CD4-positive, alpha-beta T cell treated with Interleukin-10 for 1 hour (primary cell): ENCODE measurements at regions not wholly inside any gene's neighbourhood (a gene's known extent, or its start where the extent isn't known, plus 50 kb on each side); places are given as distances from the start of the nearest gene placed in this dataset.
"Not testable (repeated sequence)": the region's sequence is repeated elsewhere in the genome, so short reads cannot be mapped to it uniquely, and the experiment has no call there.

Experiments used
- DNase-seq: peaks from one replicate; pipeline ENCODE4 v3.0.0-alpha.2; 2020

DNA sequence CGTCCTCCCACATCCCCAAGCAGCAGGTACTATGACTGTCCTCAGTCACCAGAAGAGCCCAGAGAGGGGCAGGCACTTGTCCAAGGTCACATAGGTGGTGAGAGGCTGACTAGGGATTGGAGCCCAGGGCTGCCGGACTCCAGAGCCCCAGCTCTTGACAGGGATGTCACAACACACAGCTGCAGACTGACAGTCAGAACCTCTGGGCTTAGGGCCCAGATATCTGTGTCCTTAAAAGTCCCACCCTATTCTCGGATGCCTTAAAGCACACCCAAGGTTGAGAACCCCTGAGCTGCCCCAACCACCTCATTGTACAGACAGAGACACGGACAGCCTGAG is 622.9 kb downstream of the MATN1 start:
- no peak for DNase-seq

DNA sequence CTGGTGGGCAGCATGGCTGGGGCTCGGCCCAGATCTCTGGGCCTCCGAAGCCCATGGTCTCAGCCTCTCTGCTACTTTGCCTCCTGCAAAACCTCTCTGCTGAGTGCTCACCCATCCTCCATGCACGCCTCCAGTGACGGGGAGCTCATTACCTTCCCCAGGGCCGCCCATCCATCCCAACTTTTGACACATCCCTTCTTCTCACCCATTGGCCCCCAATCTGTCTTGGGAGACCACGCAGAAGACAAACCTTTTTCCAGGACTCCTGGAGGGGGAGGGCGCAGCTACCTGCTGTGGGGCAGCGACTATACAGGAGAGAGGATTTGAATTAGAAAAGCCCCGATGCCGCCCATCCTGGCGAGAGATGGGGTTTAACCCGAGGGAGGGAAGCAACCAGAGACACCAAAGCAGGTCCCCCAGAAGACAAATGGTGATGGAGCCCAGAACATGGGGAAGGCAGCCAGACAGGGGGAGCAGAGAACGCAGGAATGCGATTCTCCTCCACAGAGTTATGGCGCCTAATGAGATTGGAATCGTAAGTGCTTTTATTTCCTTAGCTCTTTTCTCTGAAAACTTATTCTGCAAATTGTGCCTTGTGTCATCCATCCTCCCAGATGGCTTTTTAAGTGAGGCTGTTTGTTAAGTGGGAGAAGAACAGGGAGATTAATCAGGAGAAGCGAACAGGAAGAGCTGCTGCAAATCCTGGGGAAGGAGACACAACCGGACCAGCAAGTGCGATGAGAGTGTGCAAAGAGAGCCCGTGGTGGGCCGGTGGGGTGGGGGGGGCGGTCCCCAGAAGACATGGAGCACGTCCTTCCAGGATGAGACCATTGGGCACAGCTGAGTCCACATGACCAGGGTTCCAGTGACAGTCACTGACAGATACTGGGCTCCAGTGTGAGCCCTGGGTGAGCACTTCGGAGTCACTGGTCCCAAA is 623.5 kb downstream of the MATN1 start:
- DNase-seq, result no peak

DNA sequence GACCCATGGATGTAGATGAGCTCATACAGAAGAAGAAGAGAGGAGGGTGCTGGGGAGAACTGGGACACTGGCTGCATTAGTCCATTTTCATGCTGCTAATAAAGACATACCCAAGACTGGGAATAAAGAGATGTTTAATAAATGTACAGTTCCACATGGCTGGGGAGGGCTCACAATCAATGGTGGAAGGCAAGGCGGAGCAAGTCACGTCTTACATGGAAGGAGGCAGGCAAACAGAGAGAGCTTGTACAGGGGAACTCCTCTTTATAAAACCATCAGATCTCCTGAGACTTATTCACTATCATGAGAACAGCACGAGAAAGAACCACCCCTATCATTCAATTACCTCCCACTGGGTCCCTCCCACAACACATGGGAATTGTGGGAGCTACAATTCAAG is 625.5 kb downstream of the MATN1 start:
- DNase-seq, result not testable (repeated sequence)

GRCh38 chr1:30095451-30096025 is 627.8 kb downstream of the MATN1 start:
- no peak for DNase-seq

GRCh38 chr1:30095051-30095450 is 628.3 kb downstream of the MATN1 start:
- no peak for DNase-seq

- no peak for DNase-seq
Measured at GRCh38 chr1:30092051-30092858, 631.1 kb downstream of the MATN1 start.

DNA sequence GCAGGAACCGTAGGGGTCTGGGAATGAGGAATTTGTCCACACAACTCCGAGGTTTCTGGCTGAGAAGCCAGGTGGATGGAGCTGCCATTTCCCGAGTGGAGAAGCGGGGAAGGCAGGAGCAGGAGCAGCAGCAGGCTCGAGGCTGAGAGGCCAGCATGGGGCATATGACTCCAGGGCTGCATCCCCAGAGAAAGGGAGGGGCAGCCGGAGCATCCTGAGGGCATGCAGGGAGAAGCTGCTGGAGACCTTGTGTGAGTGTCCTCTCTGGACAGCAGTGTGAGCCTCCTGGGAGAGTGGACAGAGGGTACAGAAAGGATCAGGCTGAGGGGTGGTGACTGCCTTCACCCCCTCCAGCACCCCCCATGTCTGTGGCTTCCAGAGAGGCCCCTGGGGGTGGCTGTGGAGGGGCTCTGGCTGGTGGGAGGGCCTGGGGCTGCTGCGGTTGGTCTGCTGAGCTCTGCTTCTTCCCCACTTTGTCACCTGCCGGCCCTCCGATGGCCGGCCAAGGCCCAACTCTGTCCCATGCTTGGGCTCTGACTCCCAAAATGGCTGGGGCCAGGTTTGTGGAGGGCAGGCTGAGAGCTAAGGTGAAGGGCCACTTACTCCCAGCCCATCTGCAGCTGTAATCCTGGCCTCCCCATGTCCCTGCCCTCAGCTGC is 633.1 kb downstream of the MATN1 start:
- no peak for DNase-seq

DNA sequence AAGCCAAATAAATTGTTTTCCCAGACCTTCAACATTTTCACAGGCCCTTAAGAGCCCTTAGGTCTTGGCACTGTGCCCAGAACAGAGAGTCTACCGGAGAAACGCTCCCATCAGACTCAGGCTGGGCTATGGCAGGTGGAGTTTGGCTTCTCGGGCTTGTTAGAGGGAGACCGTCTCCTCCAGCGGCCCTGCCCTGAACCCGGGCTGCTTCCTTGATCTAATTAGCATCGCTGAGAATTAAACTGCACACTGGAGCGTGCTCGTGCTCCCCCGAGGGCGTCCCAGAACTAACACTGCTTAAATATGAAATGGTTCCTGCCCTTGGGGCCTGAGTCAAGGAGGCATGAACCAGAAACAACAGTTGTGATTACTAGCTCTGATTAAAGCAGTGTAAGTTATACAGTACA is 634.4 kb downstream of the MATN1 start:
- no peak for DNase-seq

GRCh38 chr1:30088594-30088993 is 634.8 kb downstream of the MATN1 start:
- DNase-seq, result no peak

DNA sequence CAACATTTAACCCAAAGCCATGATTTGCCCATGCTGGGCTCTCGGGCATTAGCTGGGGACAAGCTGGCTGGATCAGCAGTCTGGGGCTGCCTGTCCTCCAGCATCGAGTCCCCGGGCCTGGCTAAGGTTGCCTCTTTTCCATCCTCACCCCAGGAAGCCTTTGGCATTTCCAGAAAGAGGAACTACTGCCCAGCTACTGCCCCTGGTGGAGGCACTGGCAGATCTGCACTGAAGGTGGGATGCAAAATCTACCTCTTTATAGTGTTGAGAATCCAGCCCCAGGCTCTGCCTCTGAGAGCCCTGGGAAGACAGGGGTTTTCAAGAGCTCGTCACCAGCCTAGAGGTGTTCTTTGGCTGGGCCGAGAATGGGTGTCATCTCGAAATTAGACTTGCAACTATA is 635.9 kb downstream of the MATN1 start:
- DNase-seq, result no peak

DNA sequence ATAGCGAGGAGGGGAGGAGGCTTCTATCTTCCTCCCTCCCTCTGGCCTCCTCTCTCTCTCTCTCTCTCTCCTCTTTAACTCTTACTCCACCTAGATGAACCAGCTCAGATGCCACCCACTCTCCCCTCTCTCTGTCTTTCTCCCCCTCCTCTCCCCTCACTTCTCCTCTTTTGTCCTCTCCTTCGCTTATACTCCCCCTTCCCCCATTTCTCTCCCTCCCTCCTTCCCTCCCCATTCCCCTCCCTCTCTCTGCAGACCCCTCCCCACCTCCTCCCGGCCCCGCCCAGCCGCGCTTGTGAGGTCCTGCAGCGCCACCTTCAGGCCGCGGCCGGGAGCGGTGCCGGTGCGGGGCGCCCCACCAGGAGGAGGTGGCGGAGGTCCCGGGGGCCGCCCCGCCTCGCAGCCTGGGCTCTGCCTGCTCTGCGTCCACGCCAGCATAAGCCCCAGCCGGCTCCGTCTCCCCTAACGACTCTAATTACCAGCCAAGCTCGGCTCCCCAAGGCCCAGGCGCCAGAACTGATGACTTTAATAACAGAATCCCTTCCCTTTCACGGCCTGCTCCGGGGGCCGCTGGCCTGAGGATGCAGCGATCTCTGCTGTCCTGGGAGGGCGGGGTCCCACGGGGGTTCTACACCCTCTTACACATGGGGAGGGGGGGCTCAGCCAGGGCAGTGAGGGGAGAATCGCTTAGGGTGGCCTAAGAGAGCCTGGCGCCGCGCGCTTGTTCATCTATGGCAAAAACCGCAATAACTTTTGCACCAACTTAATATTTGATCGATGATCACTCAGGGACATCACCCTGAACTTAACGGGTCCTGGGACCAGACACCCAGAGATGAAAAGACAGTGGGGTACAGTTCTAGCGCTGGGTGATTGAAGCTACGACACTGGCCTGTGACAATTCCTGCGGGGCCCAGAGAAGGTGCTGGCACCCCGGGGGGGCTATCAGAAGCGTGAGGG is 637.3 kb downstream of the MATN1 start:
- peak; percentile 4 for DNase-seq

- no peak for DNase-seq
Measured at GRCh38 chr1:30084909-30085571, 638.3 kb downstream of the MATN1 start.

GRCh38 chr1:30083800-30084464 is 639.5 kb downstream of the MATN1 start:
- DNase-seq, result no peak

- no peak for DNase-seq
Measured at GRCh38 chr1:30081379-30082102, 641.8 kb downstream of the MATN1 start.

- not testable (repeated sequence) for DNase-seq
Measured at GRCh38 chr1:30075916-30076315, 647.5 kb downstream of the MATN1 start.

- no peak for DNase-seq
Measured at GRCh38 chr1:30068787-30069472, 654.5 kb downstream of the MATN1 start.

GRCh38 chr1:30064547-30064946 is 658.8 kb downstream of the MATN1 start:
- no peak for DNase-seq

DNA sequence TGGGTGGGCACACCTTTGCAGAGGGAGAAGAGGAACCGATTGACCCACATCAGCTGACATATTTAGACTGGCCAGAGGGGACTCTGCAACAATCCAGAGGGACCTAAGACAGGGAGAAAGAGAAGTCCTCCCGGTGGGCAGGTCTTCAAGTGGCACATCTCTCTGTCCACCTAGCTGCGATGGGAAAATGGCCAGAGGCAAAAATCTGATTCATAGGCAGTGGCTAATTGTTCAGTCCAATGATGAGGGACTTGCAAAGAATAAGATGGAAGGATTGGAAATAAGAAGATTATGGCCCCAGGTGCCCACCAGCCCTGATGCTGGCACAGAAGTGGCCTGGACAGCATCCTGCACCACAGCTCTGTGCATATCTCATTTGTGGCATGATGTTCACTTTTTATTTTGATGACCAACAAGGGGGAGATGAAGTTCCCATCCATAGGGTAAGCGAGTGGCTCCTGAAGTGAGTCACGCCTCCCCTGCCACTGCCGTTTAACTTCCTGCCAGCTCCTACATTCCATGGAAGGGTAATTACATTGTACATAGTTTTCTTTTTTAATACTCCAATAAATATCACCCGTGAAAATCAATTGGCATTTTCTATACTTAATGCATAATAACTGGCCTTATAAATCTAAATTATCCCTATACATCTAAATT is 659.6 kb downstream of the MATN1 start:
- DNase-seq, result no peak
